Activated T-cell treated with anti-CD3 and anti-CD28 coated beads, Interleukin-2, amount 50 U/mL, for 24 hours (primary cell): ENCODE measurements at regions not wholly inside any gene's neighbourhood (a gene's known extent, or its start where the extent isn't known, plus 50 kb on each side); places are given as distances from the start of the nearest gene placed in this dataset.

Experiments
- DNase-seq: peaks from one replicate; pipeline ENCODE4 v3.0.0-alpha.2; 2020
- H3K27ac Mint-ChIP-seq: 2 replicates; pipeline ENCODE4 v1.8.0; 2020; ENCODE audit warnings: mild to moderate bottlenecking, mixed read lengths
- H3K27me3 Mint-ChIP-seq: 2 replicates; pipeline ENCODE4 v1.8.0; 2020; ENCODE audit warnings: mixed read lengths
- H3K36me3 Mint-ChIP-seq: 2 replicates; pipeline ENCODE4 v1.8.0; 2020; ENCODE audit warnings: low read depth, mixed read lengths
- H3K4me1 Mint-ChIP-seq: 2 replicates; pipeline ENCODE4 v1.8.0; 2020; ENCODE audit warnings: low read depth, mixed read lengths
- H3K4me3 Mint-ChIP-seq: 2 replicates; pipeline ENCODE4 v1.8.0; 2020; ENCODE audit warnings: mild to moderate bottlenecking, moderate library complexity, mixed read lengths
- H3K9me3 Mint-ChIP-seq: 2 replicates; pipeline ENCODE4 v1.8.0; 2020; ENCODE audit warnings: mixed read lengths

DNA sequence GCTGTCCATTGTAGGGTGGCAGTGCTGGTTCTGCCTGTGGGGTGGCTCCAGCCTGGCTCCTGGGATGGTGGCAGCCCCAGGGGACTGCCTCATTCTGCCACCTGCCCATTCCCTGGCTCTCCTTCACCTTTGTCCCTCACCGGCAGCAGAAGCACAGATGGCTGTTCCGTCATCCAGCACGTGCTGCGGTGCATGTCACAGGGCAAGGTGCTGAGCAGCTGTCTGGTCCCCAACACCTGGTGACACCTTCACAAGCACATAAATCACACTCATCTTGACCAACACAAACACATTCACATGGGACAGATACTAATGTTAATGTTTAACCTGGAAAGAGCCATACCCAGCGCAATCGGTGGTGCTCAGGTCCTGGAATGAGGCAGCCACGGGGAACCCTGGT lies 126.8 kb downstream of the UQCRFS1 start:
- DNase-seq: no peak
- no peaks in the 10 kb centered on the region for H3K4me1 Mint-ChIP-seq
- H3K27ac Mint-ChIP-seq: no peak overlapping the region
- peaks cover 4% of the 10 kb centered on the region for H3K27me3 Mint-ChIP-seq
- no peak overlapping the region for H3K4me3 Mint-ChIP-seq
- H3K9me3 Mint-ChIP-seq: no peaks in the 10 kb centered on the region
- no peaks in the 10 kb centered on the region for H3K36me3 Mint-ChIP-seq

DNA sequence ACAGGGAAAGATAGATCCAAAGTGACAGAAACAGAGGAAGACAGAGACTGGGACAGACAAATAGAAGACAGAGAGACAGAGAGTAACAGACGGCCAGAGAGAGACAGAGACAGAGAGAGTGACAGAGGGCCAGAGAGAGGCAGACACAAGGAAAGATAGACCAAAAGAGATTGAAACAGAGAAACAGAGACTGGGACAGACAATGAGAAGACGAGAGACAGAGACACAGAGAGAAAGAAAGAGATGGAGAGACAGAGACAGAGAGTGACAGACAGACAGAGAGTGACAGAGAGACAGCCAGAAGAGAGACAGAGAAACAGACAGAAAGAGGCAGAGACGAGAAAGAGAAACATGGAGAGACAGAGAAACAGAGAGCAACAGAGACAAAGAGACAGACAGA lies 127.3 kb downstream of the UQCRFS1 start:
- no peak overlapping the region for H3K4me3 Mint-ChIP-seq
- no peak for DNase-seq
- no peaks in the 10 kb centered on the region for H3K9me3 Mint-ChIP-seq
- no peak overlapping the region for H3K27ac Mint-ChIP-seq
- H3K4me1 Mint-ChIP-seq: no peaks in the 10 kb centered on the region
- H3K27me3 Mint-ChIP-seq: peaks cover 4% of the 10 kb centered on the region
- no peaks in the 10 kb centered on the region for H3K36me3 Mint-ChIP-seq

DNA sequence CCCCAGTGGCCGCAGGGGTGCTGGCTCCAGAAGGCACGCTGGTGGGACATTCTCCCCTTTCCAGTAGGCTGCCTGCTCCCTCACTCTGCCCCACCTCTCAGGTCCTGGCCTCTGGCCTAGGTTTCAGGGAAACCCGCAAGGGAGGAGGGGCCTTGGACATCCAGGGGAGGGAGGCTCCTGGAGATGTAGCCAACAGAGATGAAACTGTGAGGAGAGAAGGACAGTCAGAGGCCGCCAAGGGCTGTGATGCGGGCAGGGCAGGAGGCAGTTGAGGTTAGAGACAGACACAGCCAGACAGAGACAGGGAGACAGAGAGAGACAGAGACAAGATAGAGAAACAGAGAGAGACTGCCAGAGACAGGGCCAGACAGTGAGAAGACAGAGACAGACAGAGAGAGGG lies 127.7 kb downstream of the UQCRFS1 start:
- no peak overlapping the region for H3K4me3 Mint-ChIP-seq
- no peaks in the 10 kb centered on the region for H3K36me3 Mint-ChIP-seq
- no peak overlapping the region for H3K27ac Mint-ChIP-seq
- no peaks in the 10 kb centered on the region for H3K9me3 Mint-ChIP-seq
- no peak for DNase-seq
- no peaks in the 10 kb centered on the region for H3K4me1 Mint-ChIP-seq
- peaks cover 4% of the 10 kb centered on the region for H3K27me3 Mint-ChIP-seq

DNA sequence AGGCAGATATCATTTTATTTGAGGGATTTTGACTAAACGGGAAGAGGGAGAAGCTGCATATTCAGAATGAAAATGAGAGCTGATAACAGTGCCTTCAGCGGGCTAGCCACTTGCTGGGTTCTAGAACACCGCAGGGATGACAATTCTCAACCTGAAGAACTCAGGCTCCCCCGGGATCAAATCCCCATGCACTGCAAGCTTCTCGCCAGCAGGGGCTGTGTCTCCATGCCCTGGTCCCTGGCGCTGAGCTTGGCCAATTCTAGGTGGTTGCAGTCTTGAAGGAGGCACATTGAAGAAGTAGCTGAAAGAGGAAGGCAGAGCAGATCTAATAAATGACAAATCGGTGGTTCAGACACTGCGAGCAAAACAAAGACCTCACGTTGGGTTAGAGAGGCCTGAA lies 128.7 kb downstream of the UQCRFS1 start:
- no peak for DNase-seq
- no peak overlapping the region for H3K4me3 Mint-ChIP-seq
- H3K36me3 Mint-ChIP-seq: no peaks in the 10 kb centered on the region
- no peaks in the 10 kb centered on the region for H3K9me3 Mint-ChIP-seq
- H3K4me1 Mint-ChIP-seq: no peaks in the 10 kb centered on the region
- peaks cover 7% of the 10 kb centered on the region for H3K27me3 Mint-ChIP-seq
- no peak overlapping the region for H3K27ac Mint-ChIP-seq

DNA sequence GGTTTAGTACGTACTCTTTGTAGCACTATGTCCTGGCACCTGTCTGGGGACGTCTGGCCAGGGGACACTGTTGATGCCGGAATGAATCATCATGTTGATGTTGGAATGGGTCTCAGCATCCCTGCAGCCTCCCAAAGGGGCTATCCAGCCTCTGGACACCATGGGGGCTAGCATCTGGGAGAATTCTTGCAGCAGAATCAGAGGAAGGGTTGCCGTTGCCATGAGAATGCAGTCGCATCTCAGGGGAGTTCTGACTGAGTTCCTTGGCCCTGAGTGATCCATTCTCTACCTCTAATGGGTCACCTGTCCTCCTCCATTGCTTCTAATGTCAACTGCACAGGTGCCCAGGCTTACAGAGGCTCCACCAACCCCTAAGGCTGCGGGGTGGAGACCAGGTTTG lies 129.1 kb downstream of the UQCRFS1 start:
- peaks cover 7% of the 10 kb centered on the region for H3K27me3 Mint-ChIP-seq
- no peaks in the 10 kb centered on the region for H3K9me3 Mint-ChIP-seq
- DNase-seq: no peak
- H3K36me3 Mint-ChIP-seq: no peaks in the 10 kb centered on the region
- H3K27ac Mint-ChIP-seq: no peak overlapping the region
- no peak overlapping the region for H3K4me3 Mint-ChIP-seq
- no peaks in the 10 kb centered on the region for H3K4me1 Mint-ChIP-seq

DNA sequence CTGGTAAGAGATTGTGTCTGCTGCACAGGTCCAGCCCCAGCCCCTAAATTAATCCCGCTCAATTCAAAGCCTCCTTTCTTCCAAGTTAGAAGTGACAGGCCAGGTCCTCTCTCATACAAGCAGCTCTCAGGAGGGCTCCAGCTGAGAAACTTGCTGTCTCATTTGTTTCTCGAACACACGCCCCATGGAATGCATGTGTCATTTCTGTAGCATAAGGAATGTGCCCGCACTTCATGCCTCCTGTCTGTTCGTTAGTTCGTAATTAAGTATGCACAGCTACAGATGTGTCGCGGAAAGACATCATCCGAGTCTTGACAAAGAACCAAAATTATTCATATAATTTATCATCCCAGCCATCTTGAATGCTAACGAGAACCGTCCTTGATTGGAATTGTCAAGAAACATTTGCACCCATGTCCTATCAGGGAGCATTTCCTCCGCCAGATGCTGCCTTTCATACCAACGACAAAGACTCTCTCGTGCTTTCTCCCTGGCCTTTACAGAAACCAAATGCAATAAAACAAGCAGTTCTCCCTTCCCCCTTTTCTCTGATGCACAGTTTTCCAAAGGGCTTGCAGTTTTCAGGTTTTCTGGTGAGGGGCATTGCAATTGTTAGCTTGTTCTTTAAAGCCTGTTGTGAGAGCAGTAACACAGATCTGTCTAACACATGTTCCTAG lies 133.5 kb downstream of the UQCRFS1 start:
- Mint-ChIP-seq H3K9me3 (no peaks in the 10 kb centered on the region), H3K36me3 (no peaks in the 10 kb centered on the region), H3K4me1 (no peaks in the 10 kb centered on the region), H3K4me3 (no peak overlapping the region), H3K27me3 (peaks cover 7% of the 10 kb centered on the region), H3K27ac (no peak overlapping the region)
- no peak for DNase-seq

DNA sequence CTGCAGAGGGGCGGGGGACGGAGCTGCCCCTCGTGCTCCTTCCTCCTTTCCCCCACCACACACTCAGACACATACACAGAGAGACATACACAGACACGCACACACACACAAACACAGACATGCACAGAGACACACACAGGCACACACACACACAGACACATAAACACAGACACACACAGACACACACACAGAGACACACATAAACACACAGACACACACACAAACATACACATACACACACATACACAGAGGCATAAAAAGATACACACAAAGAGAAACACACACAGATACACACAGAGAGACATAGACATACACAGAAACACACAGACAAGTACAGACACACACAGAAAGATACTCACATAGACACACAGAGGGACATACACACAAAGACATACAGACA lies 136.0 kb downstream of the UQCRFS1 start:
- H3K4me3 Mint-ChIP-seq: no peak overlapping the region
- H3K36me3 Mint-ChIP-seq: no peaks in the 10 kb centered on the region
- no peak overlapping the region for H3K27ac Mint-ChIP-seq
- no peak for DNase-seq
- H3K9me3 Mint-ChIP-seq: no peaks in the 10 kb centered on the region
- H3K27me3 Mint-ChIP-seq: peaks cover 6% of the 10 kb centered on the region
- H3K4me1 Mint-ChIP-seq: no peaks in the 10 kb centered on the region

DNA sequence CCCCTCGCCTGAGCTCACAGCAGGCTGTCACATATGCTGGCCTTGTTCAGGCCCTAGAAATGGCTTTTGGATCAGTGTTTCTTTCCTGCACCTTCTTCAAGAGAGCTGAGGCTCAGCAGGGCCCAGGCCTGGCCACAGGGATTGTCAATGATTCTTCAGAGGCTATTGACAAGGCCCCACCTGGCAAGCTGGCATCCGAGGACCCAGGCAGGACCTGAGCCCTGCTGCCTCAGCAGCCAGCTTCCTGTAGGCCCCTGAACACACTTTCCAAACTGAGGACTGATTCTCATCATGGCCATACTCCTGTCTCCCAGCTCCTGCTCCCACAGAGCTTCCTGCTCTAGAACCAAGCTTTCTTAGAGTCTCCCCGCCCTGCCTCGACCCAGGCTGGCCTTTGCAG lies 136.8 kb downstream of the UQCRFS1 start:
- Mint-ChIP-seq H3K9me3 (no peaks in the 10 kb centered on the region), H3K27me3 (peaks cover 3% of the 10 kb centered on the region), H3K27ac (no peak overlapping the region)

DNA sequence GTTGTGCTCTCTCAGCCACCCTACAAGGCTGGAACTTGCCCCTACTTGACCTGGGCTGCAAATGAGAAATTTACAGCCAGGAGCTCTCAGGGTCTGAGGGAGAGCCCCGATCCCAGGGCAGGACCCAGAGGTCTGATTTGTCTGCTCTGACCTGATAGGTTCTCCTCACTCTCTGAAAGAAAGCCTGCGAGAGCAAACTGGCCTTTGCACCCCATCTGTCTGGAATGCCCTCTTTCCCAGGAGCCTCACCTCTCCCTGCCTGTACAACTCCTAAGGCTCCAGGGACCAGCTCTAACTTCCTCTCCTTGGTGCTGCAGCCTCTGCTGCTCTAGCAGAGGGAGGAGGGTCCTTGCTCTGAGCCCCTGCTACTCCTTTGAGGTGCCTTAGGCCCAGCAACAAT lies 137.8 kb downstream of the UQCRFS1 start:
- Mint-ChIP-seq H3K27ac (no peak overlapping the region), H3K9me3 (no peaks in the 10 kb centered on the region), H3K27me3 (peaks cover 2% of the 10 kb centered on the region), H3K36me3 (no peaks in the 10 kb centered on the region), H3K4me3 (no peak overlapping the region), H3K4me1 (no peaks in the 10 kb centered on the region)
- no peak for DNase-seq

More for the DNA sequence above, 136.8 kb downstream of the UQCRFS1 start:
- H3K4me3 Mint-ChIP-seq: no peak overlapping the region
- H3K36me3 Mint-ChIP-seq: no peaks in the 10 kb centered on the region
- H3K4me1 Mint-ChIP-seq: no peaks in the 10 kb centered on the region
- DNase-seq: no peak

DNA sequence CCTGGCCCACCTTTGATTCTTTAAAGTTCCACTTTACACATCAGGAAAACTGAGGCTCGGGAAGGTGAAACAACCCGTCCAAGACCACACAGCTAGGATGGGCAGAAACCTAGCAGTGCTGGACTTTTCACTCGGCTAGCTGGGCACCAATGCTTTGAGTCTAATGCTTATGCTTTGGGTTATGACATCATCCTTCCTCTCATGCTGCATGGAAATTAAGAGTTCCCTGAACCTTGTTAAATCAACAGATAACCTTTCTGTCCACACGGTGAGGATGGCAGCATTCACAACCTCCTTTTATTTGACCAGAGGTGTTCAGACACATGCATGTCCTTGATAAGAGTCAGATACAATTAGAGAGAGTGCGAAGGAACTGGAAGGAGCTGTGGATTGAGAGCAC lies 138.4 kb downstream of the UQCRFS1 start:
- H3K27ac Mint-ChIP-seq: no peak overlapping the region
- no peaks in the 10 kb centered on the region for H3K4me1 Mint-ChIP-seq
- no peaks in the 10 kb centered on the region for H3K36me3 Mint-ChIP-seq
- H3K27me3 Mint-ChIP-seq: no peaks in the 10 kb centered on the region
- H3K4me3 Mint-ChIP-seq: no peak overlapping the region
- H3K9me3 Mint-ChIP-seq: no peaks in the 10 kb centered on the region
- no peak for DNase-seq

DNA sequence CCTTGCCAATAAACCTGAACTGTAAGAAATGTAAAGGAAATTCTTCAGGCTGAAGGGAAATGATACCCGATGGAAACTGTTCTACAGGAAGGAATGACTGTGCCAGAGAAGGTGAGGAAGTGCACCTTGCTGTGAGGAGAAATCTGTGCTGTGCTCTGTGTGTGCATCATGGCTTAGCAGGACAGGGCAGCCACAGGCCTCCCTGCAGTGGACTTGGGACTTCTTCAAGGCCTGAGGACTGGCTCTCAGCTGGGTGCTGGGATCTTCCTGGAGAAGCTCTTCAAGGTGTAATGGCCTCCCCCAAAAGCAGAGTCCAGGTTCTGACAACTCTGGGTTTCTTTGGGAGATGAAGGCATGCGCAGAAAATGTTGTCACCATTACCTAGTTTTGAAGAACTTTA lies 145.1 kb downstream of the UQCRFS1 start:
- Mint-ChIP-seq H3K4me3 (no peak overlapping the region), H3K27me3 (peaks cover 15% of the 10 kb centered on the region), H3K9me3 (peaks cover 5% of the 10 kb centered on the region), H3K36me3 (no peaks in the 10 kb centered on the region), H3K4me1 (no peaks in the 10 kb centered on the region), H3K27ac (no peak overlapping the region)
- no peak for DNase-seq

DNA sequence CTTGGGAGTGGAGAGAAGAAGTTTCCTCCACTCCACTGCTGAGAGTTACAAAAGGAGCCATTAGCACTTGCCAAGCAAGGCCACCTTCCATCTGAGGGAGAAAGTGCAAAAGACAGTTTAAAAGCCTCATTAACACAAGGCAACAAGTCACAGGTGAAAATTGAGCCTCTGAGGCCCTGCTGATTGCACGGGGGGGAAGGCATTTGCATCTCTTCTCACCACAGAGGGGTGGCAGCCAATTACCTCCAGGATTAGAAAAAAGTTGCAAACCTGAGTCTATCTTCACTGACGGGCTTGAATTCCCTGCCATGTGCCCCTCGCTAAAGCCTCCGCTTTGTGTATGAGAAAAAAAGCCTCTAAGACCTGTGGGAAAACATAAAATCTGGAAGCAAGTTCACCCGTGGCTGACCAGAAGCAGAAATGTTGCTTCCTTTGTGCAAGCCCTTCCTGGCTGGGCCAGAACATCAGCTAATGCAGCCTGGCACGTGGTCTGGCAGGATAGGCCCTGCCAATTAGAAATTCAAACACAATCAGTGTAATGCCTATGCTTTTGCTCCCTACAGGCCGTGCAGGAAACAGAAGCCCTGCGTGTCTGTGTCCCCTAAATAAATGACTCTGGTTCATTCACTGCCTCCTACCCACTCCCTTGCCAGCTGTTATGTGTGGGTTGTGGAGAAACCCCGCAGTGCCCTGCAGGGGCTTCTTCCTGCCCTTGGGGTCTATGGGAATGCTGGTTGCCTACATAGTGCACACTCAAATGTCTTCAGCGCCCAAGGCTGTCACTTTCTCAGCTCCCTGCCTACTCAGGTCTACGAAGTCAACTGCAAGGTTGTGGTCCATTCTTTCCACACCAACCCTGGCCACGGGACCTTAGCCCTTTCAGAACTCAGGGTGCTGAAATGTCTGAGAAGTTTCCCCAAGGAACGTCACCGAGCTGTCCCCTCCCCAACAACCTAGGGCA lies 150.2 kb downstream of the UQCRFS1 start:
- no peaks in the 10 kb centered on the region for H3K4me1 Mint-ChIP-seq
- H3K36me3 Mint-ChIP-seq: no peaks in the 10 kb centered on the region
- no peak for DNase-seq
- no peak overlapping the region for H3K27ac Mint-ChIP-seq
- peaks cover 24% of the 10 kb centered on the region for H3K27me3 Mint-ChIP-seq
- H3K9me3 Mint-ChIP-seq: peaks cover 5% of the 10 kb centered on the region
- no peak overlapping the region for H3K4me3 Mint-ChIP-seq

DNA sequence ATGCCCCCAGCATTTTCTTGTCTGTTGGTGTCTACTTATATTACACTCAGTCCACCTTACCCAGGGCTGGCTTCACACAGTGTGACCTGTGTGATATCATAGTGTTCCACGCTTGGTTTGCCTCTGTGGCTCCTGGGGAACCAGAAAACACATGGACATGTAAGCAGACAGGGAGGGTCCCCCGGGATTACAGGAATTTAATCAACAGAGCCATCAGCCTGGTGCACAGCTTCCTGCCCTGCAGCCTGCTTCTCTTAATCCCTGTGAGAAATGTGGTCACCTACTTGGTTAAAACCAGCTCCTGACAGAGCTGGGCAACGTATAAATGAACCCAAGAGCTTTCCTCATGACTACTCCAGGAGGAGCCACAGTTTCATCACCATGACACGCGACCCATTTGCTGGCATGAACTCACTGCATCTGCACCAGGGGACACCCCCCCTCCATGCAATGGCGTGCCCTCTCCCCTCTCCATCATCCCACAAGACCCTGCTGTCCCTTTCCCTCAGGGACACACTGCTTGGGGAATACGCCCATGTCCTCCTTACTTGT lies 152.1 kb downstream of the UQCRFS1 start:
- no peaks in the 10 kb centered on the region for H3K4me1 Mint-ChIP-seq
- no peak overlapping the region for H3K27ac Mint-ChIP-seq
- peaks cover 24% of the 10 kb centered on the region for H3K27me3 Mint-ChIP-seq
- no peak for DNase-seq
- H3K9me3 Mint-ChIP-seq: no peaks in the 10 kb centered on the region
- H3K4me3 Mint-ChIP-seq: no peak overlapping the region
- H3K36me3 Mint-ChIP-seq: no peaks in the 10 kb centered on the region

DNA sequence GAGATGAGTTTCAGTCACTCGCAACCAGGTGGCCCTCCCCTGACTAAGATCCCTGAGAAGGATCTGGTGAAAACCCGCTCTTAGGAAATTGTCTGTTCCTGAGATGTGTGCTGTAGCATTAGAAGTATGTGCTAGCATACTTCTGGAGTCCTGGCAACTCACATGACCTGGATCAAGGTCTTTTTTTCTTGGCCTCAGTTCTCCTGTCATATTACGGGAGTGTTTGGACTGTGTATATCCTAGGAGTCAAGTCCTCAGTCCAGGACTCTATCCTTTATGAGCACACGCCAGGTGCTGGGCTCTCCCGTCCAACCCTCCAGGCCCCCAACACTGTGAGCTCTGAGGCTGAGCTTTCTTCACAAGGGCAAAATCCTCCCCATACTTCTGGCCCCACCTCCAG lies 156.4 kb downstream of the UQCRFS1 start:
- no peak overlapping the region for H3K27ac Mint-ChIP-seq
- no peaks in the 10 kb centered on the region for H3K36me3 Mint-ChIP-seq
- H3K9me3 Mint-ChIP-seq: peaks cover 2% of the 10 kb centered on the region
- no peak for DNase-seq
- no peak overlapping the region for H3K4me3 Mint-ChIP-seq
- peaks cover 8% of the 10 kb centered on the region for H3K27me3 Mint-ChIP-seq
- H3K4me1 Mint-ChIP-seq: no peaks in the 10 kb centered on the region
